H9 (cell line): ENCODE measurements at regions not wholly inside any gene's neighbourhood (a gene's known extent, or its start where the extent isn't known, plus 50 kb on each side); places are given as distances from the start of the nearest gene placed in this dataset.

Experiments
- DNase-seq: peaks from one replicate; pipeline ENCODE4 v3.0.0-alpha.2; 2017
- H2AFZ ChIP-seq: one replicate; pipeline ENCODE4 v1.6.1; 2013; ENCODE audit warnings: mild to moderate bottlenecking, low read length, control low read depth, moderate library complexity
- H2AK5ac ChIP-seq: 2 replicates; pipeline ENCODE4 v1.6.1; 2013; ENCODE audit warnings: low read length, control low read depth, mixed read lengths; ENCODE audit not compliant: insufficient read length
- H2BK120ac ChIP-seq: one replicate; pipeline ENCODE4 v1.6.1; 2013; ENCODE audit warnings: low read depth, mild to moderate bottlenecking, low read length, control low read depth, inconsistent platforms; ENCODE audit not compliant: poor library complexity, severe bottlenecking
- H2BK12ac ChIP-seq: 2 replicates; pipeline ENCODE4 v1.6.1; 2013; ENCODE audit warnings: low read length, control low read depth, mixed read lengths, low read depth; ENCODE audit not compliant: insufficient read length
- H2BK15ac ChIP-seq: 2 replicates; pipeline ENCODE4 v1.6.1; 2013; ENCODE audit warnings: low read depth, low read length, control low read depth
- H2BK20ac ChIP-seq: one replicate; pipeline ENCODE4 v1.6.1; 2013; ENCODE audit warnings: low read depth, mild to moderate bottlenecking, low read length, control low read depth, inconsistent platforms; ENCODE audit not compliant: poor library complexity, severe bottlenecking
- H2BK5ac ChIP-seq: 2 replicates; pipeline ENCODE4 v1.6.1; 2013; ENCODE audit warnings: low read length, control low read depth, mixed read lengths; ENCODE audit not compliant: insufficient read length
- H3K14ac ChIP-seq: 2 replicates; pipeline ENCODE4 v1.6.1; 2013; ENCODE audit warnings: low read length, control low read depth; ENCODE audit not compliant: insufficient read depth
- H3K18ac ChIP-seq: 2 replicates; pipeline ENCODE4 v1.6.1; 2013; ENCODE audit warnings: low read depth, mild to moderate bottlenecking, mixed read lengths, low read length, control low read depth; ENCODE audit not compliant: insufficient read length
- H3K23ac ChIP-seq: 2 replicates; pipeline ENCODE4 v1.6.1; 2013; ENCODE audit warnings: low read length, control low read depth, mixed read lengths, low read depth; ENCODE audit not compliant: insufficient read length
- H3K23me2 ChIP-seq: 2 replicates; pipeline ENCODE4 v1.6.1; 2013; ENCODE audit warnings: low read depth, mild to moderate bottlenecking, mixed read lengths, low read length, control low read depth; ENCODE audit not compliant: insufficient read length, poor library complexity, severe bottlenecking
- H3K27ac ChIP-seq: 2 replicates; pipeline ENCODE4 v1.5.1; 2013; ENCODE audit warnings: low read length, control low read depth, mixed read lengths, low read depth; ENCODE audit not compliant: insufficient read length
- H3K27me3 ChIP-seq: 2 replicates; pipeline ENCODE4 v1.6.1; 2013; ENCODE audit warnings: low read length, control low read depth, inconsistent platforms; ENCODE audit not compliant: insufficient read depth
- H3K4ac ChIP-seq: 2 replicates; pipeline ENCODE4 v1.6.1; 2013; ENCODE audit warnings: low read depth, mild to moderate bottlenecking, control low read depth, inconsistent platforms, low read length, moderate library complexity
- H3K4me1 ChIP-seq: 2 replicates; pipeline ENCODE4 v1.6.1; 2013; ENCODE audit warnings: low read length, control low read depth, inconsistent platforms; ENCODE audit not compliant: insufficient read depth
- H3K4me2 ChIP-seq: 2 replicates; pipeline ENCODE4 v1.6.1; 2013; ENCODE audit warnings: low read length, control low read depth, mixed read lengths; ENCODE audit not compliant: insufficient read length, insufficient read depth
- H3K56ac ChIP-seq: 2 replicates; pipeline ENCODE4 v1.6.1; 2013; ENCODE audit warnings: low read depth, mild to moderate bottlenecking, mixed read lengths, low read length, control low read depth; ENCODE audit not compliant: insufficient read length
- H3K79me1 ChIP-seq: 2 replicates; pipeline ENCODE4 v1.6.1; 2013; ENCODE audit warnings: low read depth, mild to moderate bottlenecking, moderate library complexity, low read length, control low read depth, inconsistent platforms; ENCODE audit not compliant: insufficient read depth, poor library complexity, severe bottlenecking
- H3K79me2 ChIP-seq: 2 replicates; pipeline ENCODE4 v1.6.1; 2013; ENCODE audit warnings: low read length, control low read depth, inconsistent platforms; ENCODE audit not compliant: insufficient read depth
- H3K9ac ChIP-seq: 2 replicates; pipeline ENCODE4 v1.6.1; 2013; ENCODE audit warnings: low read length, control low read depth, mixed read lengths; ENCODE audit not compliant: insufficient read length; ENCODE audit errors: extremely low read depth
- H3K9me3 ChIP-seq: one replicate; pipeline ENCODE4 v1.6.1; 2013; ENCODE audit warnings: low read depth, low read length, inconsistent platforms; ENCODE audit not compliant: control insufficient read depth
- H3T11ph ChIP-seq: one replicate; pipeline ENCODE4 v1.6.1; 2013; ENCODE audit warnings: mild to moderate bottlenecking, low read length, control low read depth, inconsistent platforms
- H4K20me1 ChIP-seq: one replicate; pipeline ENCODE4 v1.6.1; 2013; ENCODE audit not compliant: control insufficient read depth, insufficient read length, insufficient read depth
- H4K5ac ChIP-seq: 2 replicates; pipeline ENCODE4 v1.6.1; 2013; ENCODE audit warnings: low read depth, mild to moderate bottlenecking, mixed read lengths, low read length, control low read depth; ENCODE audit not compliant: insufficient read length
- H4K8ac ChIP-seq: replicated peaks from 2 replicates; pipeline ENCODE4 v1.6.1; 2013; ENCODE audit warnings: low read length, control low read depth, mixed read lengths, low read depth; ENCODE audit not compliant: insufficient read length
- H4K91ac ChIP-seq: 2 replicates; pipeline ENCODE4 v1.6.1; 2013; ENCODE audit warnings: low read depth, mild to moderate bottlenecking, moderate library complexity, mixed read lengths, low read length, control low read depth; ENCODE audit not compliant: insufficient read length
- H3K27ac Mint-ChIP-seq, 3 experiments: 2 replicates in 2 of 3; 3 replicates in 1 of 3; pipeline ENCODE4 v1.8.0; 2020 to 2021; ENCODE audit warnings: mixed read lengths in 3 of 3, mild to moderate bottlenecking in 1 of 3, moderate library complexity in 1 of 3
- H3K27me3 Mint-ChIP-seq: 2 replicates; pipeline ENCODE4 v1.8.0; 2021; ENCODE audit warnings: low read depth, mild to moderate bottlenecking, moderate library complexity, mixed read lengths
- H3K36me3 Mint-ChIP-seq, 3 experiments: 2 replicates in 2 of 3; 3 replicates in 1 of 3; pipeline ENCODE4 v1.8.0; 2020 to 2021; ENCODE audit warnings: low read depth in 3 of 3, mixed read lengths in 3 of 3; ENCODE audit not compliant: insufficient read depth in 1 of 3
- H3K4me1 Mint-ChIP-seq, 2 experiments: 2 replicates each; pipeline ENCODE4 v1.8.0; 2020; ENCODE audit warnings: mixed read lengths in 2 of 2
- H3K4me3 Mint-ChIP-seq, 2 experiments: 2 replicates in 1 of 2; 3 replicates in 1 of 2; pipeline ENCODE4 v1.8.0; 2020 to 2021; ENCODE audit warnings: mild to moderate bottlenecking in 2 of 2, mixed read lengths in 2 of 2, moderate library complexity in 1 of 2
- H3K9me3 Mint-ChIP-seq, 2 experiments: 2 replicates in 1 of 2; 3 replicates in 1 of 2; pipeline ENCODE4 v1.8.0; 2020; ENCODE audit warnings: mild to moderate bottlenecking in 2 of 2, mixed read lengths in 2 of 2, moderate library complexity in 1 of 2
- WGBS: extraction: QIAGEN DNeasy Blood & Tissue Kit; methylation state at CpG from one replicate; pipeline ENCODE4 v1.1.7; 2013; ENCODE audit warnings: missing lambda C conversion rate, low lambda C conversion rate, mixed read lengths; ENCODE audit not compliant: insufficient read length; ENCODE audit errors: extremely low coverage; 5-methylcytosine and 5-hydroxymethylcytosine counted together
- TF ChIP-seq, protein P1 (sequence below): fragments of 200-600 bp; sonication (generic); conservative IDR thresholded peaks from 3 replicates; pipeline ENCODE4 v1.8.0; 2021; ENCODE audit warnings: antibody characterized with exemption, mild to moderate bottlenecking

DNA sequence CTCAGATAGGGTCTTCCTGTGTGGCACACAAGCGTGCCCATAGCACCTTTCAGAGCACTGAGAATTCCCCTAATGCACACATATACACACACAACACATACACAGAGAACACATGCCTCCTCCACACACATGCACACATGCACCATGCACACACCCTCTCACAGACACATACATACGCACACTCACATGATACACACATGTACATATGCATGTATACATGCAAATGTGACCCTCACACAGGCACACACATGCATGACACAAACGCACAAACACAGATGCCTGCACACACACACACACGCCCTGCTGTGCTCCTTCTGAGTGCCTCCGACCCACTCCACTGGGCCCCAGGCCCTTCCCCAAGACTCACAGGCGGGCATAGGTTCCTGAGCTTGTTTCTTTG, 251.0 kb downstream of the PTPRU start:
- WGBS = no CpG with 5 or more reads among the region's 6 CpGs
- no peaks in the 10 kb centered on the region; the same call in 1 of the 2 replicates for H3K27me3 Mint-ChIP-seq

More for the DNA sequence above, 251.0 kb downstream of the PTPRU start:
- no peak overlapping the region for H4K91ac ChIP-seq
- Mint-ChIP-seq H3K27ac (no peak overlapping the region), H3K36me3 (no peaks in the 10 kb centered on the region), H3K9me3 (no peaks in the 10 kb centered on the region), H3K4me1 (peaks cover 8 to 16% of the 10 kb centered on the region in 2 experiments), H3K4me3 (no peak overlapping the region)
- H2BK15ac ChIP-seq = no peak overlapping the region
- H2AK5ac ChIP-seq = no peak overlapping the region
- H2BK120ac ChIP-seq = no peak overlapping the region
- no peak overlapping the region for H3K56ac ChIP-seq
- H3K79me2 ChIP-seq = no peaks in the 10 kb centered on the region
- no peak overlapping the region for H3K14ac ChIP-seq
- H3K79me1 ChIP-seq = no peaks in the 10 kb centered on the region
- H2BK12ac ChIP-seq = no peak overlapping the region
- H3K9ac ChIP-seq = no peak overlapping the region
- no peak overlapping the region for H4K5ac ChIP-seq
- H3K4ac ChIP-seq = no peak overlapping the region
- no peak overlapping the region for H4K8ac ChIP-seq
- H3K27me3 ChIP-seq = no peaks in the 10 kb centered on the region
- H2BK5ac ChIP-seq = no peak overlapping the region
- H3K18ac ChIP-seq = no peak overlapping the region
- no peaks in the 10 kb centered on the region for H3K9me3 ChIP-seq
- no peaks in the 10 kb centered on the region for H3K4me1 ChIP-seq
- H2BK20ac ChIP-seq = no peak overlapping the region
- no peak for DNase-seq
- H3T11ph ChIP-seq = no peak overlapping the region
- TF ChIP-seq, protein P1, sequence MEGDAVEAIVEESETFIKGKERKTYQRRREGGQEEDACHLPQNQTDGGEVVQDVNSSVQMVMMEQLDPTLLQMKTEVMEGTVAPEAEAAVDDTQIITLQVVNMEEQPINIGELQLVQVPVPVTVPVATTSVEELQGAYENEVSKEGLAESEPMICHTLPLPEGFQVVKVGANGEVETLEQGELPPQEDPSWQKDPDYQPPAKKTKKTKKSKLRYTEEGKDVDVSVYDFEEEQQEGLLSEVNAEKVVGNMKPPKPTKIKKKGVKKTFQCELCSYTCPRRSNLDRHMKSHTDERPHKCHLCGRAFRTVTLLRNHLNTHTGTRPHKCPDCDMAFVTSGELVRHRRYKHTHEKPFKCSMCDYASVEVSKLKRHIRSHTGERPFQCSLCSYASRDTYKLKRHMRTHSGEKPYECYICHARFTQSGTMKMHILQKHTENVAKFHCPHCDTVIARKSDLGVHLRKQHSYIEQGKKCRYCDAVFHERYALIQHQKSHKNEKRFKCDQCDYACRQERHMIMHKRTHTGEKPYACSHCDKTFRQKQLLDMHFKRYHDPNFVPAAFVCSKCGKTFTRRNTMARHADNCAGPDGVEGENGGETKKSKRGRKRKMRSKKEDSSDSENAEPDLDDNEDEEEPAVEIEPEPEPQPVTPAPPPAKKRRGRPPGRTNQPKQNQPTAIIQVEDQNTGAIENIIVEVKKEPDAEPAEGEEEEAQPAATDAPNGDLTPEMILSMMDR = no peak
- H2AFZ ChIP-seq = no peak overlapping the region
- no peak overlapping the region for H3K27ac ChIP-seq
- H4K20me1 ChIP-seq = no peaks in the 10 kb centered on the region
- H3K23me2 ChIP-seq = no peaks in the 10 kb centered on the region
- H3K23ac ChIP-seq = no peak overlapping the region
- H3K4me2 ChIP-seq = no peak overlapping the region
